Loucy (cell line): ENCODE measurements at regions not wholly inside any gene's neighbourhood (a gene's known extent, or its start where the extent isn't known, plus 50 kb on each side); places are given as distances from the start of the nearest gene placed in this dataset.

Source experiments
- H2AFZ ChIP-seq: fragments of 200-600 bp; sonication (generic); 2 replicates; pipeline ENCODE4 v1.6.0; 2016; ENCODE audit warnings: antibody characterized with exemption, mild to moderate bottlenecking, low read length, moderate library complexity
- H3F3A ChIP-seq: fragments of 200-600 bp; 2 replicates; pipeline ENCODE4 v1.6.0; 2016; ENCODE audit warnings: antibody characterized with exemption, low read depth, mild to moderate bottlenecking
- H3K27me3 ChIP-seq: fragments of 200-600 bp; sonication (generic); 2 replicates; pipeline ENCODE4 v1.6.1; 2014; ENCODE audit warnings: low read length, mild to moderate bottlenecking; ENCODE audit not compliant: insufficient read depth, poor library complexity, severe bottlenecking
- H3K36me3 ChIP-seq: fragments of 200-600 bp; sonication (generic); 2 replicates; pipeline ENCODE4 v1.6.1; 2016; ENCODE audit warnings: low read length; ENCODE audit not compliant: insufficient read depth
- H3K4me1 ChIP-seq: fragments of 200-600 bp; sonication (generic); 2 replicates; pipeline ENCODE4 v1.5.1; 2014; ENCODE audit warnings: low read length, mild to moderate bottlenecking; ENCODE audit not compliant: insufficient read depth, poor library complexity, severe bottlenecking
- H3K4me2 ChIP-seq: fragments of 200-600 bp; sonication (generic); 2 replicates; pipeline ENCODE4 v1.6.0; 2014; ENCODE audit warnings: antibody characterized with exemption, low read length, low read depth, mild to moderate bottlenecking; ENCODE audit not compliant: poor library complexity, severe bottlenecking
- H3K4me3 ChIP-seq: fragments of 200-600 bp; sonication (generic); 2 replicates; pipeline ENCODE4 v1.5.1; 2014; ENCODE audit warnings: low read length, mild to moderate bottlenecking, mixed read lengths; ENCODE audit not compliant: poor library complexity, severe bottlenecking
- H3K79me2 ChIP-seq: fragments of 200-600 bp; sonication (generic); 2 replicates; pipeline ENCODE4 v1.6.1; 2014; ENCODE audit warnings: low read length; ENCODE audit not compliant: insufficient read depth
- H3K9ac ChIP-seq: fragments of 200-600 bp; sonication (generic); 2 replicates; pipeline ENCODE4 v1.6.0; 2014; ENCODE audit warnings: mild to moderate bottlenecking, low read depth, low read length, moderate library complexity; ENCODE audit not compliant: poor library complexity, severe bottlenecking
- H3K9me2 ChIP-seq: fragments of 200-600 bp; sonication (generic); replicated peaks from 2 replicates; pipeline ENCODE4 v1.6.1; 2016; ENCODE audit warnings: low read depth, low read length, mixed read lengths
- H3K9me3 ChIP-seq: fragments of 200-600 bp; sonication (generic); 2 replicates; pipeline ENCODE4 v1.6.1; 2014; ENCODE audit warnings: mild to moderate bottlenecking, antibody characterized with exemption, low read length, low read depth; ENCODE audit not compliant: insufficient read depth
- H4K20me1 ChIP-seq: fragments of 200-600 bp; sonication (generic); 2 replicates; pipeline ENCODE4 v1.6.0; 2014; ENCODE audit warnings: antibody characterized with exemption, low read length, mild to moderate bottlenecking; ENCODE audit not compliant: insufficient read depth, poor library complexity, severe bottlenecking
- CTCF ChIP-seq: fragments of 200-600 bp; sonication (generic); conservative IDR thresholded peaks from 2 replicates; pipeline ENCODE4 v1.5.1; 2014; ENCODE audit warnings: mild to moderate bottlenecking, antibody characterized with exemption, low read length
- EZH2phosphoT487 ChIP-seq: fragments of 200-600 bp; IDR thresholded peaks from 2 replicates; pipeline ENCODE4 v1.6.1; 2018; ENCODE audit warnings: antibody characterized with exemption, mild to moderate bottlenecking, moderate library complexity, borderline replicate concordance

- H3K4me3 ChIP-seq = no peak overlapping the region
- no peak overlapping the region for H2AFZ ChIP-seq
- no peaks in the 10 kb centered on the region for H3F3A ChIP-seq
- H3K4me2 ChIP-seq = no peak overlapping the region
- H3K36me3 ChIP-seq = no peaks in the 10 kb centered on the region
- no peaks in the 10 kb centered on the region for H3K9me2 ChIP-seq
- H3K79me2 ChIP-seq = no peaks in the 10 kb centered on the region
- H3K9ac ChIP-seq = no peak overlapping the region
- H4K20me1 ChIP-seq = no peaks in the 10 kb centered on the region
- TF ChIP-seq CTCF (no peak), EZH2phosphoT487 (no peak)
- H3K9me3 ChIP-seq = no peaks in the 10 kb centered on the region
- no peaks in the 10 kb centered on the region for H3K27me3 ChIP-seq
- no peaks in the 10 kb centered on the region for H3K4me1 ChIP-seq
Measured at GRCh38 chr3:165442061-165442460, 245.9 kb upstream of the SLITRK3 start.

DNA sequence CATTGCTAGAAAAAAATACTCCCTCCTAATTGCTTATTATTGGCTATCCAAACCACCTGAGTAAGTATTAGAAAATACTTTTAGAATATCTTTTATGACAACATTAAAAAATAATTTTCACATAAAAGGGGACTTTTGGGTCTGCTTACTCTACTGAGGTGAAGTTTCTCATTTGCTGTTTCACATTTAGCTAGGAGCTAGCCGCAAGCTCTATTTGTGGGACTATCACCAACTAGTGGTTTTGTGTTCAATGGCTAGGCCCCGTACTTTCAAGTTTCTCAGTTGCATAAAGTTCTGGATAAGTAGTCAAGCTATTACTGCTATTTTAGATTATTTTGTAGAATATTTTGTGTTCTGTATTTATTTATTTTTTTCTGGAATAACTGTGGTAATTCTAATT lies 244.2 kb upstream of the SLITRK3 start:
- Histone ChIP-seq H3K36me3 (no peaks in the 10 kb centered on the region), H4K20me1 (no peaks in the 10 kb centered on the region), H3K9me2 (no peaks in the 10 kb centered on the region), H3K4me1 (no peaks in the 10 kb centered on the region), H3K79me2 (no peaks in the 10 kb centered on the region), H3K4me3 (no peak overlapping the region), H3K27me3 (no peaks in the 10 kb centered on the region), H3K9ac (no peak overlapping the region), H2AFZ (no peak overlapping the region), H3K4me2 (no peak overlapping the region), H3F3A (no peaks in the 10 kb centered on the region), H3K9me3 (no peaks in the 10 kb centered on the region)
- TF ChIP-seq CTCF = no peak
- TF ChIP-seq EZH2phosphoT487 = no peak

- H3K27me3 ChIP-seq = no peaks in the 10 kb centered on the region
- H3K9me3 ChIP-seq = no peaks in the 10 kb centered on the region
- H3K4me1 ChIP-seq = no peaks in the 10 kb centered on the region
- H3K36me3 ChIP-seq = no peaks in the 10 kb centered on the region
- H3K79me2 ChIP-seq = no peaks in the 10 kb centered on the region
- H3K9me2 ChIP-seq = no peaks in the 10 kb centered on the region
- H3F3A ChIP-seq = no peaks in the 10 kb centered on the region
- TF ChIP-seq EZH2phosphoT487 (no peak), CTCF (no peak)
- no peak overlapping the region for H3K4me2 ChIP-seq
- no peak overlapping the region for H3K4me3 ChIP-seq
- no peak overlapping the region for H2AFZ ChIP-seq
- H3K9ac ChIP-seq = no peak overlapping the region
- no peaks in the 10 kb centered on the region for H4K20me1 ChIP-seq
Measured at GRCh38 chr3:165439765-165440164, 243.6 kb upstream of the SLITRK3 start.
